Endodermal cell (in vitro differentiated cells): ENCODE measurements at regions not wholly inside any gene's neighbourhood (a gene's known extent, or its start where the extent isn't known, plus 50 kb on each side); places are given as distances from the start of the nearest gene placed in this dataset.
"Not testable (repeated sequence)": the region's sequence is repeated elsewhere in the genome, so short reads cannot be mapped to it uniquely, and the experiment has no call there.

Experiments used
- DNase-seq: peaks from one replicate; pipeline ENCODE4 v3.0.0-alpha.2; 2017
- H3K27ac ChIP-seq: 2 replicates; pipeline ENCODE4 v1.5.1; 2013; ENCODE audit warnings: mild to moderate bottlenecking, low read depth, low read length, moderate library complexity
- H3K27me3 ChIP-seq: 2 replicates; pipeline ENCODE4 v1.6.1; 2013; ENCODE audit warnings: mild to moderate bottlenecking, low read length, moderate library complexity; ENCODE audit not compliant: insufficient read depth, control insufficient read depth, poor library complexity, severe bottlenecking
- H3K36me3 ChIP-seq: 2 replicates; pipeline ENCODE4 v1.7.0; 2013; ENCODE audit warnings: mild to moderate bottlenecking, low read length, moderate library complexity; ENCODE audit not compliant: control insufficient read depth, insufficient read depth
- H3K4me1 ChIP-seq: one replicate; pipeline ENCODE4 v1.7.0; 2013; ENCODE audit warnings: low read length; ENCODE audit not compliant: control insufficient read depth, insufficient read depth
- H3K4me3 ChIP-seq: 2 replicates; pipeline ENCODE4 v1.5.1; 2013; ENCODE audit warnings: mild to moderate bottlenecking, low read length, moderate library complexity
- H3K9ac ChIP-seq: 2 replicates; pipeline ENCODE4 v1.6.1; 2013; ENCODE audit warnings: mild to moderate bottlenecking, low read length, moderate library complexity; ENCODE audit not compliant: poor library complexity, severe bottlenecking; ENCODE audit errors: extremely low read depth
- H3K9me3 ChIP-seq: 2 replicates; pipeline ENCODE4 v1.6.1; 2013; ENCODE audit warnings: mild to moderate bottlenecking, low read length, moderate library complexity; ENCODE audit not compliant: control insufficient read depth
- H3K27ac Mint-ChIP-seq: 2 replicates; pipeline ENCODE4 v1.8.0; 2020; ENCODE audit warnings: mixed read lengths
- H3K27me3 Mint-ChIP-seq: 2 replicates; pipeline ENCODE4 v1.8.0; 2021; ENCODE audit warnings: mild to moderate bottlenecking, mixed read lengths; ENCODE audit not compliant: insufficient read depth
- H3K36me3 Mint-ChIP-seq: 2 replicates; pipeline ENCODE4 v1.8.0; 2020; ENCODE audit warnings: low read depth, mixed read lengths
- H3K4me1 Mint-ChIP-seq: 2 replicates; pipeline ENCODE4 v1.8.0; 2020; ENCODE audit warnings: mixed read lengths
- H3K4me3 Mint-ChIP-seq: 2 replicates; pipeline ENCODE4 v1.8.0; 2020; ENCODE audit warnings: mild to moderate bottlenecking, moderate library complexity, mixed read lengths
- H3K9me3 Mint-ChIP-seq: 2 replicates; pipeline ENCODE4 v1.8.0; 2020; ENCODE audit warnings: mild to moderate bottlenecking, mixed read lengths
- CTCF ChIP-seq: fragments of 200-600 bp; sonication (generic); conservative IDR thresholded peaks from 2 replicates; pipeline ENCODE4 v1.5.0; 2021; ENCODE audit warnings: antibody characterized with exemption, mild to moderate bottlenecking
- WGBS, 2 experiments: methylation state at CpG; one replicate each; pipeline versions ENCODE4 v1.1.5 to v1.1.7; 2013; ENCODE audit warnings: missing lambda C conversion rate in 2 of 2, mixed read lengths in 1 of 2; ENCODE audit not compliant: insufficient coverage in 1 of 2, insufficient read length in 1 of 2; 5-methylcytosine and 5-hydroxymethylcytosine counted together

DNA sequence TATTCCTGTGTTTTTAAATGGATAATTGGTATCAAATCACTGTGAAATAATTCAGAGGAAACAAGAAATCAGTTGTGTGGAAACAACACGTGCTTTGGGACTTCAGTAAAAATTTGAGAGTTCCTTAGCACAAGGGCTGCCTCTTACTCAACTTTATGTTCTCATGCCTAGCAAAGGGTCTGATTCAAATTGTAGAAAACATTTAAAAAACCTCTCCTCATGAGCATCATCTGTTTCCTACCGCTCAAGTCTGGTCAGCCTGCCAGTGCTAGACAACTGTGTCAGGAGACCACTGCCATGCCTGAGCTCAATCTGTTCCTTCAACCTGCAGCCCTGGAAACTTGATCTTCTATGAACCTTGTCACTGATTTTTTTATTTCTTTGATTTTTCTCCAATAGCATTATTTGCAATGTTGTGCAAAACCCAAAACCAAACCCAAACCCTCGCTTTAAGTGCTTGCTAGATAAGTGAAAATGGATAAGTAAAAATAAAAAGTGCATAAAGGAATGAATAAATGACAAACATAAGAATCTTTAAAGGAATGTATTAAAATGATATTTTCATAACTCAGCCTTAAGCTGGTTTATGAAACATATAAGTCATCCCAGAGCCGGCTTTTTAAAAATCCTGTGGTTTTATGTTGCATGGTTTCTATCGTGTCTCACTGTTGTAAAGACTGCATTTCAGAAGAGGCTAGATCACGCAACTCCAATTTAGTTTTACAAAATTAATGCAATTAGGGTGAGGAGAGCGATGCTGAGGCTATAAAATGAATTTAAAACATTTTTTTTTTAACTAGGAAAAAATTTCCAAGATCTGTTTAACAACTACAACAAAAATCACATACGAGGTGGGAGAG lies 361.2 kb upstream of the PDE3A start:
- H3K9me3 Mint-ChIP-seq: peaks cover 11% of the 10 kb centered on the region
- no peaks in the 10 kb centered on the region for H3K4me1 Mint-ChIP-seq
- no peak for DNase-seq
- no peak overlapping the region for H3K4me3 ChIP-seq
- no peaks in the 10 kb centered on the region for H3K36me3 Mint-ChIP-seq
- H3K9me3 ChIP-seq: peaks cover 5% of the 10 kb centered on the region
- no peak overlapping the region for H3K4me3 Mint-ChIP-seq
- no peak for TF ChIP-seq CTCF
- WGBS, 2 experiments: 74 to 90% methylated on average over 2 to 6 of the region's 8 CpGs
- no peak overlapping the region for H3K27ac ChIP-seq
- no peaks in the 10 kb centered on the region for H3K27me3 Mint-ChIP-seq
- H3K4me1 ChIP-seq: no peaks in the 10 kb centered on the region
- no peak overlapping the region for H3K9ac ChIP-seq
- H3K36me3 ChIP-seq: no peaks in the 10 kb centered on the region
- H3K27me3 ChIP-seq: no peaks in the 10 kb centered on the region
- peak overlapping the region; percentile 15 for H3K27ac Mint-ChIP-seq

GRCh38 chr12:20009965-20010364 lies 358.4 kb upstream of the PDE3A start:
- H3K4me3 ChIP-seq, H3K27ac Mint-ChIP-seq, H3K4me1 ChIP-seq, DNase-seq, H3K27me3 Mint-ChIP-seq, H3K27me3 ChIP-seq, H3K27ac ChIP-seq, H3K36me3 Mint-ChIP-seq, H3K9ac ChIP-seq, H3K9me3 ChIP-seq, H3K4me1 Mint-ChIP-seq, H3K4me3 Mint-ChIP-seq, H3K36me3 ChIP-seq: not testable (repeated sequence)
- WGBS, 2 experiments: 86 to 95% methylated on average over 6 to 8 of the region's 8 CpGs
- H3K9me3 Mint-ChIP-seq: peaks cover 11% of the 10 kb centered on the region

DNA sequence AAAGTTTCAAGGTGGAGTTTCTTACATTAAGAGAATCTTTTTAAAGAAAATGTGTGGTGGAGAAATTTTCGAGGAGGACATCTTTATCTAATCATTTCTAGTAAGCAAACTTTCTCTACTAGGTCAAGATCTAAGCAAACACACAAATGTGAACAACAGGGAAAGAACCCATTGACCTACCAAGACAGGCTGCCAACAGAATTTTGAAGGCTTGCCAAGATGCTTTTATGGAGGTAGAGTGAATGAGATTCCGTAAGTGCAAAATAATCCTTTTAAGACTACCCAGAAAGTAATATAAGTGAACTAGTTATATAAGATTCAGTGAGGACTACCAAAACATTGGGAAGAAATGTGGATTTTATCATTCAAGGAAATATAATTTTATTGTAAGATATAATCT lies 357.1 kb upstream of the PDE3A start:
- H3K4me3 Mint-ChIP-seq: no peak overlapping the region
- H3K4me1 Mint-ChIP-seq: no peaks in the 10 kb centered on the region
- Histone ChIP-seq H3K9me3 (peaks cover 5% of the 10 kb centered on the region), H3K36me3 (no peaks in the 10 kb centered on the region), H3K4me1 (no peaks in the 10 kb centered on the region), H3K27ac (no peak overlapping the region), H3K9ac (no peak overlapping the region), H3K27me3 (no peaks in the 10 kb centered on the region), H3K4me3 (no peak overlapping the region)
- no peaks in the 10 kb centered on the region for H3K27me3 Mint-ChIP-seq
- no CpG with 5 or more reads among the region's 2 CpGs for WGBS, 2 experiments
- H3K27ac Mint-ChIP-seq: no peak overlapping the region
- no peak for DNase-seq
- H3K9me3 Mint-ChIP-seq: peaks cover 11% of the 10 kb centered on the region
- no peak for TF ChIP-seq CTCF
- no peaks in the 10 kb centered on the region for H3K36me3 Mint-ChIP-seq

DNA sequence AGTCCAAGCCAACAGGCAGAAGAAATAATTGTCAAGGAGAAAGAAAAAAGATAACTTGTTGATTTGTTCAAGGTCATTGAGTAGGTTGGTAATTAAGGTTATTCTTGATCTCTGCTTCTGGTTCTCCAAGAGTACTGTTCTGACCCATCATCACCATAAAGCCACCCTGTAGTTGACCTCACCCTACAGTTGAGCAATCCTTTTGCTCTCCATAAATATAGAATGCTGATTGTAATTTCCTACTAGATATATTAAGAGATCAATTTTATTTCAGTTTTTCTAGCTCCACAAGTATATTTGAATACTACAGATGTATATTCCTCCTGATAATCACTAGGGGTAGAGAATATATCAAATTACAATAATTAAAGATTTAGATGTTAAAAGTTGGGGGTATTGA lies 350.5 kb upstream of the PDE3A start:
- Histone ChIP-seq H3K27me3 (no peaks in the 10 kb centered on the region), H3K9ac (no peak overlapping the region), H3K4me1 (no peaks in the 10 kb centered on the region), H3K4me3 (no peak overlapping the region), H3K27ac (no peak overlapping the region), H3K36me3 (no peaks in the 10 kb centered on the region), H3K9me3 (no peaks in the 10 kb centered on the region)
- Mint-ChIP-seq H3K36me3 (no peaks in the 10 kb centered on the region), H3K9me3 (no peaks in the 10 kb centered on the region), H3K27ac (no peak overlapping the region), H3K4me3 (no peak overlapping the region), H3K4me1 (no peaks in the 10 kb centered on the region), H3K27me3 (no peaks in the 10 kb centered on the region)
- no peak for TF ChIP-seq CTCF
- no peak for DNase-seq
